Fibroblast of the aortic adventitia (primary cell): ENCODE measurements at regions not wholly inside any gene's neighbourhood (a gene's known extent, or its start where the extent isn't known, plus 50 kb on each side); places are given as distances from the start of the nearest gene placed in this dataset.

ENCODE experiments used
- DNase-seq: peaks from one replicate; pipeline ENCODE4 v3.0.0-alpha.2; 2010; ENCODE audit warnings: low read depth
- H3K4me3 ChIP-seq: 2 replicates; pipeline ENCODE4 v1.5.1; 2011; ENCODE audit warnings: low read depth, mild to moderate bottlenecking, control low read depth, low read length, moderate library complexity
- TF ChIP-seq, protein P1 (sequence below): IDR thresholded peaks from 2 replicates; pipeline ENCODE4 v1.5.1; 2011; ENCODE audit warnings: mild to moderate bottlenecking, low read length, control low read depth, inconsistent platforms; ENCODE audit not compliant: insufficient read depth

DNA sequence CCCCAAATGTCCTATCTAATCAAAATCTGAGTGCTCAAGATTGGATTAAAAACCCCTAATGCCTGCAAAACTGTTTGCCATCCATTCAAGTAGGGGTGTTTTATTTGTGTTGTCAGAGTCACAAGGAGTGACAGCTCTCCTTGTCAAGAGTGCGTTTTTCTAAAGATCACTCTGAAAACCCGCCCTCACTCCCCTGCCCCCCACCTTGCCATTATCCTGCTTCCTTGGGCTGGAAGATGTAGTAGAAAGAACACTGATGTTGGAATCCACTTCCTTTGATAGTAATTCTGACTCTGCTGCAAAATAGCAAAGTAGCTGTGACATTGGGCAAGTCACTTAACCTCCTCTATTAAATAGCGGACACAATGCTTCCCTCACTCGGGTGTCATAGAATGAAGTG lies 155.6 kb downstream of the TSN start:
- TF ChIP-seq, protein P1, sequence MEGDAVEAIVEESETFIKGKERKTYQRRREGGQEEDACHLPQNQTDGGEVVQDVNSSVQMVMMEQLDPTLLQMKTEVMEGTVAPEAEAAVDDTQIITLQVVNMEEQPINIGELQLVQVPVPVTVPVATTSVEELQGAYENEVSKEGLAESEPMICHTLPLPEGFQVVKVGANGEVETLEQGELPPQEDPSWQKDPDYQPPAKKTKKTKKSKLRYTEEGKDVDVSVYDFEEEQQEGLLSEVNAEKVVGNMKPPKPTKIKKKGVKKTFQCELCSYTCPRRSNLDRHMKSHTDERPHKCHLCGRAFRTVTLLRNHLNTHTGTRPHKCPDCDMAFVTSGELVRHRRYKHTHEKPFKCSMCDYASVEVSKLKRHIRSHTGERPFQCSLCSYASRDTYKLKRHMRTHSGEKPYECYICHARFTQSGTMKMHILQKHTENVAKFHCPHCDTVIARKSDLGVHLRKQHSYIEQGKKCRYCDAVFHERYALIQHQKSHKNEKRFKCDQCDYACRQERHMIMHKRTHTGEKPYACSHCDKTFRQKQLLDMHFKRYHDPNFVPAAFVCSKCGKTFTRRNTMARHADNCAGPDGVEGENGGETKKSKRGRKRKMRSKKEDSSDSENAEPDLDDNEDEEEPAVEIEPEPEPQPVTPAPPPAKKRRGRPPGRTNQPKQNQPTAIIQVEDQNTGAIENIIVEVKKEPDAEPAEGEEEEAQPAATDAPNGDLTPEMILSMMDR, result no peak
- no peak overlapping the region for H3K4me3 ChIP-seq
- no peak for DNase-seq

DNA sequence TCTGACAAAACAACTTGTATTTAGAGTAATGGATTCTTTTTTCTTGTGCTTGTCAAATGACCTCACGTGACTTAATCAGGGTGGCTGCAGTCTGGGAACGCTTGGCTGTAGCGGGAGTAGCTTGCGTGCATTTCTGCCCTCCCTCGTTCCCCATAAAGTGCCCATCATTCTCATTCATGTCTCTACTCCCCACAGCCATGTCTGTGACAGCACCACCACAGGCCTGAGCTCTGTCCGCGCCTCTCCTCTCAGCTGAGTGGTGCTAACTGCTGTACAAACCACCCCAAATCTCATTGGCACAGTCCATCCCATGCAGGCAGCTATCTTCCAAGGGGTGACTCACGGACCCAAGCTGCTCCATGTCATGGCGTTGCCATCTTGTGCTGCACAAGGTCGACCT lies 161.7 kb downstream of the TSN start:
- TF ChIP-seq, protein P1, result no peak
- H3K4me3 ChIP-seq, result no peak overlapping the region
- no peak for DNase-seq

DNA sequence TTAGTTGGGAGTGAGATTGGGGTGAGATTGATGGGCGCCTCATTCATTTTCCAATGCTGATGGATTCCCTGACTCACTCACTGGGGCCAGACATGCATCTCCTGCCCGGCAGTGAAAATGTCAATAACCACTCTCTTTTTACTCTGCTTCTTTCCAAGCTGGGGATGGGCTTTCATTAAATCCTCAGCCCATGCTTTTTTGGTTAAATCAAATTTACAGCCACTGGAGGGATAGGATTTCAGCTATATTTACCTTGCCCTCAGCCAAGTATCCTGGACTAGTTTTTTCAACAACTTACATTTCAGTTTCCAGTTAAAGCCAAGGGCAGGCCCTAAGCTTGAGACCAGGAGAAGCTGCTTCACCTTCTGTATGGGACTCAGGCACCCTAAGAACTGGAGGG lies 162.8 kb downstream of the TSN start:
- DNase-seq, result no peak
- no peak overlapping the region for H3K4me3 ChIP-seq

DNA sequence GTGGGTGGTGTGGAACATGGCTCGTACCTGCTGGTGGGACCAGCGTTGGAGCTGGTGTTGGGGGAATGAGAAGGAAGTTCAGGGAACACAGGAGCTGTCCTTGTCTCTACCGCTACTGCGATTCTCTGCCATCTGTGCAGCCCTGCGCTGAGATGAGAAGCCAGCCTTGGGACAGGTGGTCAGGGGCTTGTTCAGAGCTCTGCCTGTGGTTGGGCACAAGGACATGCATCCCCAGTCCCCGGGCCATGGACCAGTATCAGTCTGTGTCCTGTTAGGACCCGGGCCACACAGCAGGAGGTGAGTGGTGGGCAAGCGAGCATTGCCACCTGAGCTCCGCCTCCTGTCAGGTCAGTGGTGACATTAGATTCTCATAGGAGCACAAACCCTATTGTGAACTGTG lies 164.4 kb downstream of the TSN start:
- no peak overlapping the region for H3K4me3 ChIP-seq
- DNase-seq, result no peak
- TF ChIP-seq, protein P1, result no peak

More for the DNA sequence above, 162.8 kb downstream of the TSN start:
- TF ChIP-seq, protein P1, result no peak

DNA sequence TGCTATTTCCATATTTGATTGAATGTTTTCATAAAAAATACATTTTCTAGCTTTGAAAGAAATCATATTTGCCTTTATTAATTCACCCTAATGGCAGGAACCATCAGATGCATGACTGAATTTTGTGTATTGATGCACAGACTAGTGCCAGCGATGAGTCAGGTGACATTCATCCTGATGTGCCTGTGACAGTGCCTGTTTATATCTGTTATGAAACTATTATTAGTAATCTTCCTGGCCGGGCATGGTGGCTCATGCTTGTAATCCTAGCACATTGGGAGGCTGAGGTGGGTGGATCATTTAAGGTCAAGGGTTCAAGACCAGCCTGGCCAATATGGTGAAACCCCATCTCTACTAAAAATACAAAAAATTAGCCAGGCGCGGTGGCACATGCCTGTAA lies 170.0 kb downstream of the TSN start:
- no peak overlapping the region for H3K4me3 ChIP-seq
- TF ChIP-seq, protein P1, result no peak
- no peak for DNase-seq

DNA sequence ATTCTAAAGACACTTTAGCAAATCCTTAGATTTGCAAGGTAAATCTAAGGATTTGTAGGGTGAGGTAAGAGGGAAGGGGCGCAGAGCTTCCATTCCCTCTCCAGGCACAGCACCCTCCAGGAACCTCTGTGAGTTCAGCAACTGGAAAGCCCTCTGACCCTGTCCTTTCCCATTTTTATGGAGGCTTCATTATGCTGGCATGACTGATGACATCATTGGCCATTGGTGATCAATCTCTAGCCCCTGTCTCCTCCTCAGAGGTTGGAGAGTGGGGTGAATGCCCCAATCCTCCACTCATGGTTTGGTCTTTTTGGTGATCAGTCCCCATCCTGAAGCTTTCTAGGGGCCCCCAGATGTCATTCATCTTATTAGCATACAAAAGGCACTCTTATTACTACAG lies 187.8 kb downstream of the TSN start:
- DNase-seq, result no peak
- TF ChIP-seq, protein P1, result no peak
- no peak overlapping the region for H3K4me3 ChIP-seq

DNA sequence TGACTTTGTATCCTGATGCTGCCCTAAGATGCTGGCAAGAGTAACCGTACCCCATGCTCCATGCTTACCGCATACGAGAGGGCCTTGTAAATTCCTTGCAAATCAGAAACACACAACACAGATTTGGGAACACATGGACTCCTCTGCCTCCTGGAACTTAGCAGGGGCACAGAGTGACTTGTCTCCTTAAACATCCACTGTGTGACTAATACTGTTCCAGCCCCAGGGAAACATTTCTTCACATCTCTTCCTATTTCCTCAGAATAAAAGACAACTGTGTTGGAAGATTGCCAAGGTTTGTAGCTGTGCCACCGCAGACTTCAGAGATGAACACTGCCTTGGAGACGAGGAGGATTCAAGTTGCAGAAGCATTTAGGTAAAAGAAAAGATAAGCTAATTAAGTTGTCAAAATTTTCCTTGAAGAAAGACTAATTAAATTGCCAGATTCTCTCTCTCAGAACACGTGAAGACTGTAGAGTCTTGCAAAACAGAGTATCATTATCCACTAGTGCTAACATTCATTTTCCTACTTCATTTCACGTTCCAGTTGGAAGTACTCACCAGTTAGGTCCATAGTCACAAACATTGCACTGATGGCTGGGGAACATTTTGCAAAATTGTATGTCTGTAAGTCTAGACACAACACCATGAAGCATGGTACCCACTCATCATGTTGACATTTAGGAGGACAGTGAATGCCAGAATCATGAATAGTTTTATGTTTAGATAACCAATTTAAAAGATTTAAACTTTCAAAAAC lies 188.8 kb downstream of the TSN start:
- no peak overlapping the region for H3K4me3 ChIP-seq
- DNase-seq, result peak; percentile 47
- TF ChIP-seq, protein P1, result no peak
